ENCODE measurements at regions not wholly inside any gene's neighbourhood (a gene's known extent, or its start where the extent isn't known, plus 50 kb on each side); places are given as distances from the start of the nearest gene placed in this dataset.

- TF ChIP-seq CTCF (IDR thresholded peaks at IDR 0.05): no peak
- TF ChIP-seq EP300 (IDR thresholded peaks at IDR 0.05): no peak
- TF ChIP-seq POLR2A (IDR thresholded peaks at IDR 0.05): no peak
Measured at GRCh38 chr5:12384005-12384404, 479.8 kb upstream of the CTNND2 start.

Measured in upper lobe of left lung (tissue), 4 donors.